HG02763 (cell line): ENCODE measurements at regions not wholly inside any gene's neighbourhood (a gene's known extent, or its start where the extent isn't known, plus 50 kb on each side); places are given as distances from the start of the nearest gene placed in this dataset.
"Not testable (repeated sequence)": the region's sequence is repeated elsewhere in the genome, so short reads cannot be mapped to it uniquely, and the experiment has no call there.

Source experiments
- ATAC-seq: cut with Tn5 transposase; IDR thresholded peaks from one replicate; pipeline ENCODE4 v1.9.1; 2021; ENCODE audit warnings: mild to moderate bottlenecking, moderate library complexity; ENCODE audit not compliant: unreplicated experiment

- ATAC-seq = no peak
Observed at GRCh38 chr18:46226461-46226860, 122.3 kb downstream of the HAUS1 start.

GRCh38 chr18:46229641-46230040 lies 125.5 kb downstream of the HAUS1 start:
- ATAC-seq = not testable (repeated sequence)

DNA sequence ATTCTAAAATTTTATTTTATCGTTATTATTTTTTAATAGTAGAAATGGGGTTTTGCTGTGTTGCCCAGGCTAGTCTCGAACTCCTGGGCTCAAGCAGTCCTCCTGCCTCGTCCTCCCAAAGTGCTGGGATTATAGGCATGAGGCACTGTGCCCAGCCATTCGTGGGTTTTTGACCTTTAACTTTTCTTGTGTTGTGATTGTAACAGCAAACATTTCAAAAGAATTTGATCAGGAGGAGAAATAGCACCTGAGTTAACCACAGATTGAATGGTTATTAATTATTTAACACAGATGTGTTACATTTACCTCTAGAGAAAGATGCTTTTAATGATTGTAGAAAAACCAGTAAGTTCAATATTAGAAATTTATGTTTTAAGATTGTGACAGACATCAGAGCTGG lies 132.0 kb downstream of the HAUS1 start:
- no peak for ATAC-seq

GRCh38 chr18:46237891-46238290 lies 133.7 kb downstream of the HAUS1 start:
- ATAC-seq = no peak

DNA sequence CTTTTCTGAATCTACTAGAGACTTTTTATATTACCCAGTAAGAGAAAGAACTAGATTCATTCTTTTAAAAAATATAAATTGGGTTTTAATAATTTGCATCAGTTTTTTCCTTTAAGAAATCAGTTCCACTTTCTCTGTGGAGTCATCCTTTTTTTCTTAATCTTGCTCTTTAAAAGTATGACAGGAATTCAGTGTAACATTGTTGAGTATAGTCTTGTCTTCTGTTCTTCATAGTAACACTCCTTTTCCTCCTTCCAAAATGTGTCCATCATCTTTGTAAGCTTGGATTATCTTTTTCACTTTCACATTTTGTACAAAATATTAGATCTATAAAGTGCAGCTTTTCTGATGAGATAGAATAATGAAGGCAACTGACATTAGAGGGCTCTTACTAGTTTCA lies 135.4 kb downstream of the HAUS1 start:
- no peak for ATAC-seq

- no peak for ATAC-seq
Observed at GRCh38 chr18:46239998-46240397, 135.8 kb downstream of the HAUS1 start.

- ATAC-seq = not testable (repeated sequence)
Observed at GRCh38 chr18:46241393-46241792, 137.2 kb downstream of the HAUS1 start.

DNA sequence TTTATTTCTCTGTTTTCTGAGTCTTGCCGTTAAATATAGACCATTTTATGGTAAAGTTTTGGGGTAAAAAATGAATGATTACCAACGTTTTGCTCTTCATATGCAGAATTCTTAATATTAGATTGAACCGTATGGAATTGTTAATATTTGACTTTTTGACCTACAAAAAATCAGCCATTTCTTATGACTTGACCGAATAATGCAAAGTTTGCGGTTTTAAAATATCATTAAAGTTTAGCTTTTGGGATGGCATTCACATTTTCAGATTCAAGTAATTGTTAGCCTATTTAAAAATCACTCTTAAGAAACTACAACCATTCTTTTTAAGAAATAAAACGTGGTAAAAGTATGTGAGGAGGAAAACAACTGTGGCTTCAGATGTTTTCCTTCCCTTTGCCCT lies 138.0 kb downstream of the HAUS1 start:
- ATAC-seq = no peak

GRCh38 chr18:46243095-46243494 lies 138.9 kb downstream of the HAUS1 start:
- no peak for ATAC-seq

- no peak for ATAC-seq
Observed at GRCh38 chr18:46243673-46244072, 139.5 kb downstream of the HAUS1 start.

DNA sequence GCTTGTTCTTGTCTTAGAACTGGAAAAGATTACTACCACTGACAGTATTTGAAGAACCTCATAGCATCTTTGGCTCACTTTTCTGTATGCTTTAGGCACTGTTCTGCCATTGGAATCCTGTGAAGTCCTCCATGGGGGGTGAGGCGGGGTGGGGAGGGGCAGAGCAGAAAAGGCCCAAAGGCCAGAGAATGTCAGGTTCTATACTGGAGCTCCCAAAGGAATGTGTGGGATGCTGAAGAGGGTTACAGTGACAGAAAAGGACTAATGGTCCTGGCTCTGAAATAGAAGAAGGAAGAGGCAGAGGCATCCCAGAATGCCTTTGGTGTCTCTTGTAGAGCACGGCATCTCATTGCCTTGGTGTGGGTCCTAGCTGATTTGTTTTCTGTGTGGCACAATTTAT lies 141.9 kb downstream of the HAUS1 start:
- ATAC-seq = no peak

DNA sequence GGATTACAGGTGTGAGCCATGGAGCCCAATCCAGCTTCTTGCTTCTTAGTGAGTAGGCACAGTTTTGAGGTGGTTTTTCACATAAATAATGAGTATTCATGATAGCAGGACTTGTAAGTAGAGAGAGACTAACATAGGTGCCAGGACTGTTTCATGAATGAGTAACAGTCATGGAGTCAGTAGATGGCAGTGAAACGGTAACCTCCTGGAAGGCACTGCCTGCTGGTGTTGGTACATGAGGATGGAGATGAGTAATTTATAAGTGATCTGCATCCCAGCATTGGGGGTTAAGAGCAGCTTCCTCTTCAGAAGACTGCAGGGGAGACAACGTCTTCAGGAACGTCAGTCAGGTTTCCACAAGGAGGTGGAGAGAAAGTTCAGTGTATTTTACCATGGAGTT lies 143.8 kb downstream of the HAUS1 start:
- no peak for ATAC-seq

- ATAC-seq = peak; percentile 96
Observed at GRCh38 chr18:46250084-46250811, 146.1 kb downstream of the HAUS1 start.

- peak; percentile 24 for ATAC-seq
Observed at GRCh38 chr18:46250812-46251173, 146.6 kb downstream of the HAUS1 start.

DNA sequence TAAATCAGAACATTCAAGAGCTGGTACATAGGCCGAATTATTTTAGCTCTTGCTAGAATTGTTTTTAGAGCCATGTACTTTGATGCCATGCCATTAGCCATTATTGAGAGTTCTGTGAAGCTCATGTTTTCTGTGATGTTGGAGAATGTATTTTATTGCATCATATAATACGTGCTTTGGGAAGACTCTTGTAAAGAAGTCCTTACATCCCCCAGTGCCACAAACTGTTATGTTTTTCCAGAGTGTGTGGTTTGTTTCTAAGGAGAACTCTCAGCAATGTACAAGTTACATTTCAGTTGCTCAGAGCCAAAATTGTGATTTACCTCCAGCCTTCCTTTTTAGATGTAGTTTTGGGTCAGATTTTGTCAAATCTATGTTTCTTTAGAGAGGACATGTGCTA lies 148.6 kb downstream of the HAUS1 start:
- ATAC-seq = no peak

DNA sequence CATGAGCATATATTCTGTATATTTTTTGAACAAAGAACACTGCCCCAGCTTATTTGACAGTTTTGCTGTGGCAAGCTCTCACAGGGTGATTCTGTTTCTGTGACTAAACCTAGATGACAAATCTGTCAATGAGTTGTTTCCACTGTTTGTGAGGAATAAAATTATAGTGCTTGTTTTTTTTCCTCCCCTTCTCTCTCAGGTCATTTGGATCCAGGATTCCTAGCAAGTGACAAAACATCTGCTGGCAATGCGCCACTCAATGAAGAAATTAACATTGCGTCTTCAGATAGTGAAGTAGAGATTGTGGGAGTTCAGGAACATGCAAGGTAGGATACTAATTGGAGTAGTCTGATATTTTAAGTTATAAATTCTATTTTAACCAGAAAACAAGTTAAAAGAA lies 149.3 kb downstream of the HAUS1 start:
- ATAC-seq = no peak

- ATAC-seq = no peak
Observed at GRCh38 chr18:46256078-46256477, 151.9 kb downstream of the HAUS1 start.

DNA sequence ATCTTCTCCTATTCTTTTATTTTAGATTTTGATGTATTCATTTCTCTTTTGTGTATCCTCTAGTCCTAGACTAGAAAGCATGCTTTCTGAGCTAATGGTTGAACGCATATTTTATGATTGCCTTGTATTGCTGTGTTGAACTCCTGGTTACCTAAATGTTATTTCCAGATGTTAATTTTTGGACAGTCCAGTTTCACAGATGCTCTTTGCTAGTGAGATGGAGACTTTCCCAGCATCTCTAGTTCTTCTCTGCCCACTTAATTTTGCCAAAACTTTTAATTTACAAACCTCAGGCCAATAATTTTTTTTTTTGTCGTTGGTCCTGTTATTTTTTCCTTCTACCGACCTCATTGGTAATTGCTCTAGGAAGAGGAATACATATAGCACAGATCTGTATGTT lies 153.2 kb downstream of the HAUS1 start:
- no peak for ATAC-seq

DNA sequence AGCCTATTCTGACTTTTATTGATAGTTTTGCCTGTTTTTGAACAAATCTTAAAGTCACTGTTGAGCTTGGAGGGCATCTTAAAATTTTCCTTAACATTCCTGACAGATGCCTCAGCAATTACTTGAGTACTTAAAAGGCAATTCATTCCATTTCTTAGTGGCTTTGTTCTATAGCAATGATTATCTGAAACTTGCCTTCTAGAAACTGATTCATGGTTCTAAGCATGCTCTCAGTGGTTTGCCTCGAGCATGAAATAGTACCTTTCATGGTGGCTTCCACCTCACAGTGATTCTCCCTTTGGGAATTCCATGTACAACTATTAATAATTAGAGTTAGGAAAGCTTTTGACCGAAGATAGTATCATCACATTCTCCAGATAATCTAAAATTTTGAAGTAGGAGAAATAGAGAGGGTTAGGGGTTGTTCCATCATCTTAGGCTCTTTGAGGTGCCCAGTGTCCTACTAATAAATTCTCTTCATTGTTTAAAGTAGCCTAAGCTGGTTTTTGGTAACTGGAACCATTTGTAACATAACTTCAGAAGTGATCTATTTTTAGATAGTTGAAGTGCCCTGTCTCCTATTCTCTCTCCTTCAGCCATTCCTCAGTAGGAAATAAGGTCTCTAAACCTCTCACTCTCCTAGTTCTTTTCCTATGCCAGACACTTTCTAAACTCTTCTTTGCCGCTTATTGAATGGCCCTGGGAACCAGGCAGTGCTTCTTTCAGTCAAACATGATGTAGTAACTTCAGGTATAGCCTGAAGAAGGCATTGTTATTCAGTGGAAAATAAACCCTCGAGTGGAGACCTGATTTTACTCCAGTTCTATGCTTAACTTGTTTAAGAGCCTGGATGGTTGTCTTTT lies 156.1 kb downstream of the HAUS1 start:
- no peak for ATAC-seq

DNA sequence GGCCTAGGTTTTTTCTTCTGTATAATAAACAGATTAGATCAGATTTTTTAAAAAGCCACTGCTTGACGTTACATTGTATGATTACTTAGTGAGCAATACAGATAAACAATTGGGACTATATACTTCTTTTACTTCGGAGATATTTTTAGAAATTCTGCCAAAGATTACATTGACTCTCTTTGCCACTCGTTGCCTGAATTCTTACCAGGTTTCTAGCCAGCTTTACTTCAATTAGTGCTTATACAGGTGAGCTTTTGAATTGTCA lies 156.6 kb downstream of the HAUS1 start:
- ATAC-seq = no peak

DNA sequence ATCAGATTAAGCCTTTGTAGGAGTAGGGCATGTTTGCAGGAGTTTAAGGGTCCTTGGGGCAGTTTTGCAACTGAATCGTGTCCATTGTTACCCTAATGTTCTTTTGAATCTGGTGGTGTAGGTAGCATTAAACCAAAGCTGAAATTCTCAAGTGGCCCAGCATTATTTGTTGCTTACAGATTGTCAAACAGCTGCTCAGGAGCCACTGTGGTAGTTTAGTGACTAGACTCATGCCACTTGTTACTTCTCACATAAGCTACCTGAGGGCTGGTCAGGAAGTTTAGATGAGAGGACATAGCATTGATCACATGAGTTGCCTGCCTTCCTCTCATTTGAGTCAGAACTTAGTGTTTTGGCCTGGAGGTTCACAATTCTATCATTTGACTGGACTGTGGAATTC lies 157.6 kb downstream of the HAUS1 start:
- no peak for ATAC-seq

GRCh38 chr18:46262856-46263255 lies 158.7 kb downstream of the HAUS1 start:
- no peak for ATAC-seq

- ATAC-seq = no peak
Observed at GRCh38 chr18:46264255-46264654, 160.1 kb downstream of the HAUS1 start.
